NCI-H524 treated with DMSO at 0.1 percent for 48 hours (cell line): ENCODE measurements at regions not wholly inside any gene's neighbourhood (a gene's known extent, or its start where the extent isn't known, plus 50 kb on each side); places are given as distances from the start of the nearest gene placed in this dataset.
A peak's percentile ranks its signal among the peaks of the same experiment; 100 is the strongest.

Source experiments
- DNase-seq: peaks from one replicate; lab custom pipeline; 2025; lab: John Stamatoyannopoulos, UW

DNA sequence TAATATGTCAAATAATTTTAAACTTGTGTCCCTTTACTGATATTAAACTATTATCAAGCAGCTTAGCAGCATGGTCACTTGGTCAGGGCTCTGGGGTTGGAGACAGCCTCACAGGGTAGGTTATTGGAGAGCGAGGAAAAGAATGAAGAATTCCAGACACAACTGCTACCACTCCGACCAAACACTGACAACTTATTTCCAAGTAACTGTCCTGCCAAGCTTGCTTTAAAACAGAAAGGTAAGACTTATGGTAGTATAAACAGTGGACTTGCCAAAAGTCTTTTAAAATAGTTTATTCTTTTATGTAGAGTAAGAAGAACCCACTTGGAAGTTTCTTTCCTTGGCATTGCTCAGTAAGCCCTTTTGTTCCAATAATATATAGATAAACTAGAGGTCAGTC lies 364.1 kb downstream of the DEPDC1B start:
- no peak for DNase-seq

DNA sequence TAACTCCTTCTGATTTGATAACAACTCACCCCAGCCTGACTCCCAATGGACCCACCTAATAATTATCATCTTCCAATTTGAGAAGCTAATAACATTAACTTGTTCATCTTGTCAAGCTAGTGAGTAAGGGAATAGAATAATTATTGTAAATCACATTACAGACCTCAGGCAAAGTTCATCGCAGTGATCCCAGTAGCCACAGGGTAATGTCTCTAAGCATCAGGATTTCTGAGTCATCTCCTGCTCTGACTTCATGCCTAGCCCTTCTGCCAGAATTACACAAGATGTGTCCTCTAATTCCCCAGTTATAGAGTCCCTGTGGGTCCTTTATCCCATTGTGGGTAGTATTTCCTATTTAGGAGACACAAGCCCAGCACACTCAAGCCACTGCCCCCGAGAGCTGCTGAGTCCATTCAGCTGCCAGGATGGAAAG lies 365.7 kb downstream of the DEPDC1B start:
- DNase-seq: no peak

DNA sequence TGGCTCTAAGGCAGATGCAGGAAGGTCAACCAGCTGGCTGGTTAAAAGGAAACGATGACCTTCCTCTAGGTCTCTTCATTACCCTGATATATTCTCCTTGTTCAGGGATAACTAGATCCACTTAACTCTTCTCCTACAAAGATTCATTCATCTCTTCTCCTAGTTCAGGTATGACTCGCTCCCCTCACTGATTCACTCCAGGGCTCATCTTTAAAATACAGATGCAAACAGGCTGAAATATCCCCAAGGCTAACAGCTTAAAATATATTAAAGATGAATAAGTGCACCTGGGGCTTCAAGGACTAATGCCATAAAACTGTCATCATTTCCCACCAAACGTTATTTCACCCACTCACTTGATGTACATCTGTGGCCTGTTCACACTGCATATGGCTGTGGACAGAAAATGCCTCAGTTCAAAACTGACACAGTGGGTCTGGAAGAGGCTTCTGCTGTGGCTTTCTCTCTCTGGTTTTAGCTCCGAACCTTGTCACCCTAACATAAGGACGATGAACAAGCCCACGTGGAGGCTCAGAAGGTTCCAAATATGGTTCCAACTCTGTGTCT lies 366.9 kb downstream of the DEPDC1B start:
- no peak for DNase-seq

DNA sequence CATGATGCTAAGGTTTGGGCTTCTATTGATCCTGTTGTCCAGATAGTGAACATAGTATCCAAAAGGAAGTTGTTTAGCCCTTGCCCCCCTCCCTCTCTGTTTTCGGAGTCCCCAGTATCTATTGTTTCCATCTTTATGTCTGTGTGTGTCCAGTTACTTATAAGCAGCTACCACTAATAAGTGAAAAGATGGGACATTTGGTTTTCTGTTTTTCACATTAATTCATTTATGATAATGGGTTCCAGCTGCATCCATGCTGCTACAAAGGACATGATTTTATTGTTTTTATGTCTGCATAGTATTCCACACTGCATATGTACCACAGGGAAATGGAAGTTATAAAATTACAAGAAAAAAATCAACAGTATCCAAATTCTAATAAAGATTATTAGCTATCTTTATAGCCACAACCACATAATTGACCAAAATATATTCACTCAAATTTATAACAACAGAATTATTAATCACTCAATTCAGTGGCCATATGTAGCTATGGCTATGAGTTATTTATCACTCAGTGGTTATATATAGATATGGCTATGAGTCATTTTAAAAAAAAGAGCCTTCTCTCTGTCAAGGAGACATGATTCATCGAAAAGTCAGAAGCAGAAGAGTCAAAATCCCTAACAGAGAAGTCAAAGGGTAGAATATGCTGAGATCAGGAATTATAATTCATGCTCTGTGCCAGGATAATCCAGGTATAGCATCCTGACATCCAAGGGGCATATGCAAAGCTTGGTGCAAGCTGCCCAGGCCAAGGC lies 367.5 kb downstream of the DEPDC1B start:
- no peak for DNase-seq

DNA sequence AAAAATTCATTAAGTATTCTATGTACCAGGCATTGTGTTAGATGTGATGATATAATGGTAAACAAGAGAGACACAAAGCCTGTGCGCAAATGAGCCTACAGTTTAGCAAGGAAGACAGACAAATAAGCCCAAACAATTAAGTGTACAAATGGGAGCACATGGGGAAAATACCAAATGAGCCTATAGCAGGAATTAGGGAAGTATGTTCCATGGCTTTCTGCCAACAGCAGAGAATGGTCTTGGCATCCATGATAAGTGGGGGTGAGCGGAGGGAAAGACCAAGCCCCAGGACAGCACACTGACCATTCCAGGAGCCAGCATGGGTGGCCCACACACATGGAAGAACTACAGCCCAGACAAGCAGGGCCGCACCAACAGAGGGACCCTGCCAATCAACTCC lies 369.7 kb downstream of the DEPDC1B start:
- no peak for DNase-seq

DNA sequence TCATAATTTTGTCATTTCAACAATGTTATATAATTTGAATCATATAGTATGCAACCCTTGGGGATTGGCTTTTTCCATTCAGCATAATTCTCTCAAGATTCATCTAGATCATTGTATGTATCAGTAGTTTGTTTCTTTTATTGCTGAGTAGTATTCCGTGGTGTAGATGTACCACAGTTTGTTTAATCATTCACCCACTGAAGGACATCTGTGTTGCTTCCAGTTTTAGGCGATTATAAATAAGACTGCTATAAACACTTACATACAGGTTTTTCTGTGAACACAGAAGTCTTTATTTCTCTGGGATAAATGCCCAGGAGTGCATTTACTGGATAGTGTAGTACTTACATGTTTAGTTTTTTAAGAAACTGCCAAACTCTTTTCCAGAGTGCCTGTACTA lies 374.1 kb downstream of the DEPDC1B start:
- DNase-seq: no peak

DNA sequence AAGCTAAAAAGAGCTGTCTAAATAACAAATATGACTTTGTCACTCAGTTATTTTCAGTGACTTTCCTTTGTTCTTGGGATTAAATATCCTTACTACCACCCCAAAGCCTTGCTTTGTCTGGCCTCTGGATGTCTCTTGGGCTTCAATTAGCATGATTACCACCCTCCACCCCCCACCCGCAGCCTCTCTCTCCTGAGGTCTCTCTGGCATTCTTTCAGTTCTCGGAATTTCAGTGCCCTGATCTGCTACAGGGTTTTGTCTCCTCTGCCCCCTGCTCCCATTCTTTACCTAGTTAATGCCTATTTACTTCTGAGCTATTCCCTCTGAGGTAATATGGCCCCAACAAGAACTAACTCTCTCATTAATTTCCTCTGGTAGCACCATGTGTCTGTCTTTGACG lies 376.4 kb downstream of the DEPDC1B start:
- DNase-seq: no peak

DNA sequence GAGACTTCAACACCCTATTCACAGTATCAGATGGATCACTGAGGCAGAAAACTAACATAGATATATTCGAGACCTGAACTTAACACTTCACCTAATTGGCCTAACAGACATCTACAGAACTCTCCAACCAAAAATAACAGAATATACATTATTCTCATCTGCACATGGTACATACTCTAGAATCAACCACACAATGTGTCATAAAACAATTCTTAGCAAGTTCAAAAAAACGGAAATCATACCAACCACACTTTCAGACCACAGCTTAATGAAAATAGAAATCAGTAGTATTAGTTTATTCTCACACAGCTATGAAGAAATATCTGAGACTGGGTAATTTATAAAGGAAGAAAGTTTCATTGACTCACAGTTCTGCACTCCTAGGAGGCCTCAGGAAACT lies 387.9 kb downstream of the DEPDC1B start:
- DNase-seq: no peak

DNA sequence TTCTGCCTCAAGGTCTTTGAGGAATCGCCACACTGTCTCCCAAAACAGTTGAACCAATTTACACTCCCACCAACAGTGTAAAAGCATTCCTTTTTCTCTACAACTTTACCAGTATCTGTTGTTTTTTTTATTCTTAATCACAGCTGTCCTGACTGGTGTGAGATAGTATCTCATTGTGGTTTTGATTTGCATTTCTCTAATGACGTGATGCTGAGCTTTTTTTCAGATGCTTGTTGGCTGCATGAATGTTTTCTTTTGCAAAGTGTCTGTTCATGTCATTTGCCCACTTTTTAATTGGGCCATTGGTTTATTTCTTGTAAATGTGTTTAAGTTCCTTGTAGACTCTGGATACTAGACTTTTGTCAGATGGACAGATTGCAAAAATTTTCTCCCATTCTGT lies 400.0 kb downstream of the DEPDC1B start:
- no peak for DNase-seq

DNA sequence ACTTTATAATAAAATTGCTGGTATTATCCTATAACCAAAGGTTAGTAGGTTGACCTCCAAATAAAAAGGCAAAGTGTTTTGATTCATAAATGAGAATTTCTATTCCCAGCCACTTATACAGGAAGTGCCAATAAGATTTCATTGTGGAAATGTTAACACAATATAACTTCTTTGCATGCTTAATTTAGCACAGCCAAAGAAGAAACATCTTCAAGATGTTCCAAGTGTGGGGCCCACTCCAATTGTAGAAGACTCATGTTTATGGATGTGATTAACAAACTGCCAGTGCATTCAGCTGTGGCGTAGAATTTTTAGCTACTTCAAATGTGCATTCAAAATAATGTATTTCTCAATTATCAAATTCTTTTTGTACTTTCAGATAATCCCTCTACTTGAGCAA lies 402.3 kb downstream of the DEPDC1B start:
- no peak for DNase-seq

DNA sequence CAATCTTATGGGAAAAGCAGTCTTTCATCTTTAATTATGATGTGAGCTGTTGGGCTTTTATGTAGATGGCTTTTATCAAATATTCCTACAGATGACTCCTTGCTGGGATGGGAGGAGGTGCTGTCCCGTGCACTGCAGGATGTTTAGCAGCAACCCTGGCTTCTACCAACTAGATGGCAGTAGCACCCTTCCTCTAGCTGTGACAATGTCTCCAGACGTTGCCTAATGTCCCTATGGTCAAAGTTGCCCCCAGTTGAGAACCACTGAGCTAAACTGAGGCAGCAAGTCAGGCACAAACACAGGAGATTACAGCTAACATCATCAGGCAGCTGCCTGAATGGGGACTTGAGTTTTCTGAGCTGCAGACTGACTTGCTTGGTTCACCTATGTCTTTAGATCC lies 401.9 kb upstream of the PDE4D start:
- no peak for DNase-seq

DNA sequence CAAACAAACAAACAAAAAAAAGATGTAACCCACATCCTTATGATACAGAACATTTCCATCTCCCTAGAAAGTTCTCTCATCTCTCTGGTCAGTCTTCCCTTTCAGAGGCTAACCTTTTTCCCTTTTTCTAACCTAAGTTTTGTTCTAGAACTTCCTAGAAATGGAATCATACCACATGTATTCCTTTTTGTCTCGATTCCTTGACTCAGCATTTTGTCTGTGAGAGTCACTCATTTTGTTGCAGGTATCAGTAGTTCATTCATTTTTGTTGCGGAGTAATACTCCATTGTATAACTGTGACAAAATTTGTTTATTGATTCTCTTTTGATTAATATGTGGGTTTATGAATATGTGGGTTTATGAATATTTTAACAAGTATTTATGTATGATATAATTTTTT lies 400.0 kb upstream of the PDE4D start:
- no peak for DNase-seq

DNA sequence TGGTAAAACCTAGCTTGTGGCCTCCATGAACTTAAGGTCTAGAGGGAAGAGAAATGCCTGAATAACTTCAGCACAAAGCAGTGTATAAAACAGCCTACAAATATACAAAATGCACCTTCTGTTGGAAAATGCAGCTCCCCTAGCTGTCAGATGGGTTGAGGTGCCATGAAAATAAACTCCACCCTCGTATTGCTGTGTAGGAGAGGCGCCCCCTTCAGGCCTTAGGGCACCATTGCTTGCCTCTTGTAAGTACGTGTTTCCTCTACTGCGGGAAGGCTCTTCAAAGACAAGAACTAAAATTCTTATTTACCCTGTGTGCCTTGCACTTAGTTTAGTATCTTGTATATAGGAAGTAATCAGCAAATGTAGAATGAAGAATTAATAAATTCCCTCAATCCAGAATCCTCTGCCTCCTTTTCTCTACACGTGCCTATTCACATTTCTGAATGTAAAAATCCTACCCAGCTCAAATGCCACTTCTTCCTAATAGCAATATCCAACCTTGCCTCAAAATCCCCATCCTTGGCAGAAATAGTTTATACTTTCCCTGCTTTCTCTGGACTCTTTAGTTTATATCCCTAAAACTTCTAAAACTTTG lies 393.7 kb upstream of the PDE4D start:
- peak; percentile 48 for DNase-seq

DNA sequence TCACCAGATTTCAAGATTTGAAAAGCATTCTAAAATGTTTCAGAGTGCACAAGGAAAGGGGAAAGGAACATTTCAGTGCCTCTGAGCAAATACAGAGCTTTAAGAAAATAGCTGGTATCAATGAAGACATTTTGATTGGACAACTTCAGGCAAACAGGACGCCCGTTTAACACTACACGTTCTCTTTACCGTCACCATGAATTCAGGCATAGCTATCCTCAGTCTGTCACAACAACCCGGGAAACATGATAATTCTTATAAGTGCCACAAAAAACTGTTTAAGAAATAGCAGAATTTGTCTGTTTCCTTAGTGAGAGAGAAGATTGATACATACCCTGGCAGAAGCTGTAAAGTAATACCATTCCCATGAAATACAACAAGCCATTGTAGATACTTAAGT lies 392.4 kb upstream of the PDE4D start:
- no peak for DNase-seq

DNA sequence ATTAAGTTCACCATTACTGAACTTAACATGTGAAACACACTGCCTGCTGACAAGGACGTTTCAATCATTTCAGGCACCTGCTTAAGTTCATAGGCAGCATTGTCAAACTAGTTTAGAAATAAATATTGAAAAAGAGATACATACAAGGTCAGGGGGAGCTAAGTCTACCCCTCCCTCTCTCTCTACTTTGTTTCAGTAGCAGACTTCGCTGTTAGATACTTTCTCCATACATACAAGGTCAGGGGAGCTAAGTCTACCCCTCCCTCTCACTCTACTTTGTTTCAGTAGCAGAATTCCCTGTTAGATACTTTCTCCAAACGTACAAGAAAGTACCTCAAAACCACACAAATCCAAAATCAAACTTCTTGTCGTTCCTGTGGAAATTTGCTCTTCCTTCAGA lies 387.4 kb upstream of the PDE4D start:
- DNase-seq: no peak

DNA sequence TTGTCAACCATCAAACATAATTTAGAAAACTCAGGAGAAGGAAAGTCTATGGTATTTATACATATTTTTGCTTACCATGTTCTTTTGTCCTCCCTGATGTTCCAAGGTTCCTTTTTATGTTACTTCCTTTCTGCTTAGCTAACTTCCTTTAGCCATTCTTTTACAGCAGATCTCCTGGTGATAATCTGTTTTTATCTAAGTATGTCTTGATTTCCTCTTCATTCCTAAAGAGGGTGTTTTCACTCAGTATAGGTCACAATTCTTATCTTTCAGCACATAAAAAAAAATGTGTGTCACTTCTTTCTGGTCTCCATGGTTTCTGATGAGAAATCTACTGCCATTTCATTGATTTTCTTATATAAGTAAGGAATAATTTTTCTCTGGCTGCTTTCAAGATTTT lies 384.4 kb upstream of the PDE4D start:
- DNase-seq: no peak

DNA sequence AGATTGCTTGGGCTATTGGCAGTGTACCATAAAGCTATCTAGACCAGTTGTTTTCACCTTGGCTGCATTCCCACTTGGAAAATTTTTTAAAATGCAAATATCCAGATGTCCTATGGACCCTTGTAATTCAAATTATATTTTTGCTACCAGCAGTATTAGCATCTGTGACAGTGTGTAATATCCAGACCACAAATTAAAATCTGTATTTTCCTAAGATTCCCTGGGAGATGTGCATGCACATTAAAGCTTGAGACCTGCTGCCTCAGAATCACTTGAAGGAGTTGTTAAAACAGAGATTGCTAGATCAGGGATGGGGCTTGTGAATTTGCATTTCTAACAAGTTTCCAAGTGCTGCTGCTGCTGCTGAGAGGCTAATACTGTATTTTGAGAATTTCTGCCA lies 381.2 kb upstream of the PDE4D start:
- DNase-seq: no peak

DNA sequence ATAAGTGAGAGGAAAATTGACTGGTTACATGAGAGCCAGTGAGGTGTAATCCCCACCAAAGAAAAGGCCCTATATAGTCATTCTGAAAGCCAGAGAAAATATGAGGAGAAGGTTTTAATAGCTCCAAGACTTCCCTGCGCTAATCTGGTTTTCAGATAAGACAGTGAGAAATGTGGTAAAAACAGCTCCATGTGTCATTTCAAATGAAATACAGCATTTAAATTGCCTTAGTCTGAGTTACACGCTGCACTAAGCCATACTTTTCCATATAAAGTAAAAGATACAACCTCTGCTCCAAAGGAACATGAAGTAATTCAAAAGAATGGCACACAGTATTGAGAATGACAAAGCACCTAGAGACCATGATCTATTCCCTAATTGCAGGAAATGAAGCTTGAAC lies 378.0 kb upstream of the PDE4D start:
- DNase-seq: no peak

DNA sequence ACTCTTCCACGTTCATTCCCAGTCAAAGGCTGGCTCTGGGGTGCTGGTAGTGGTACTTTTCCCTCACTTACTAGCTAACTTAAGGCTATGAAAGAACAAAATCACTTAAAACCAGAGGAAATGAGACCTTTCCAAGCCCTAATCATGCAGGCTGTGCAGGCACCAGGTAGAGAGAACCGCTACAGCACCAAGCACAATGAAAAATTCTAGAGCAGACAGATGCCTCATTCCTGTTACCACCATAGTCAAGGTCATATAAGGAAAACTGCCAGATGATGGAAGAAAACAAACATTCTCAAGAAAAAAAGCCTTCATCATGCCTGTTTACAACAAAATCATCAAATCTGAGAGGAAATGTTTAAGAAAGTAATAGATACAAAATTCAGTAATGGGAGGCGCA lies 374.4 kb upstream of the PDE4D start:
- DNase-seq: no peak

DNA sequence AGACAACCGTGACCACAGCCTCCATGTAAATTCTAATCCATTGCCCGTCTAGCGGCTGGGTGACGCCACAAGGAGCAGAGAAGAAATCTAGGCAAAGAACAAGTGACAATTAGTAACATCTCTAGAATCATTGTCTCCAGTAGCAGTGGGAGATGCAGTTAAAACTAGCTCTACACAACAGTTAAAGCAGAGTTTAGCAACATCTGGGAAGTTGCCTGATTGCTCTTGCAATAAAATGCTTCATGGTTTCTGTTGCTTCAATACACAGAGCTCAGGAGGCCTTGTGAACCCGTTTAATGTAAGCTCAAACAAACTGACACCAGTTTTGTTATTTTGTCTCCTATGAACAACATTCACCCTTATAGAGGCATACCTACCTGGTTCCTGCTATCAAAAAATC lies 369.8 kb upstream of the PDE4D start:
- no peak for DNase-seq

DNA sequence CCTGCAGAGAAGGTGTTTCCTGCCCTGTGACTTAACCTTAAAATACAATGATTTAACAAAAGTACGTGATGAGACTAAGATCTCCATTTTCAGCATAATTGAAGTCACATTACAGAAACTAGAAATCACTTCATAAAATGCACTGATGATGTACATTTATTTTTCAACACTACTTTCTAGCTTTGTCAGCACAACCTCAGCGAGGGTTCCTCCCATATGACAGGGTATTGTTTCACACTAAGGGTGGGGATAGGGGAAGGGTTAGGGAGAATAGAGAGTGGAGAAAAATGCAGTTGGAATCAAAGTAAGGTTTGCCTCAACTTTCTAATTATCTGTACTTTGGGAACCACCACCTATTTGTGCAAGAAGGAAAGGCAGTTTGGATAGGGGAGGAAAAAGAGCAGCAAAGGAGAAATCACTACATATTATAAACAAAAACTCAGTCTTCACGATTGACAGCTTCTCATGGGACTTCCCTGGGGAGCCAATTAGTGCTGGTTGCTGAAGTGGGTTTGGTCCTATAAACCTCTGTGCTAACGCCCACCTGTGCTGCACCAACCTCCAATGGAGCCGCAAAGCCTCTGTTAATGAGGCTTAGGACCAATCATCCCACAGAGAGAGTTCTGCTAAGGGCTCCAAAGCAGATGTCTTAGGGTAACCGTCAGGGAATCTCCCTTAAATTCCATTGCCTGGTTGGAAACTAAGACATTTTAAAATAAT lies 369.2 kb upstream of the PDE4D start:
- DNase-seq: peak; percentile 77

DNA sequence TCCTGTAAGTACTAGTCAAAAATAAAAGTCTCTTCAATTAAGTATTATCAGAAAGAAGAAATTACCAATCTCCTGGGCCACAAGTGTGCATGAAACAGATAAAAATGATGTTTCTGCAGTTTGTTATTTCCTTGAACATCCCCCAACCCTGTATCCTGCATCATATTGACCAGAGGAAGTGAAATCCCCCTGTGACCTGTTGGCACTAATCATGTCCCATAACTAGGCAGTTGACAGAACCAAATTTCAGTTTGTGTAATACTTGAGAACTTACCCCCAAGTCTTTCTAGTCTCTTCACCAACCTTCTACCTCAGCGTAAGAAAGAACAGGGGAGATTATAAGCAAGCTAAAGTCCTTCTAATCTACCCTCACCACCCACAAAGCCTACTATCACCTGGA lies 368.2 kb upstream of the PDE4D start:
- DNase-seq: no peak

DNA sequence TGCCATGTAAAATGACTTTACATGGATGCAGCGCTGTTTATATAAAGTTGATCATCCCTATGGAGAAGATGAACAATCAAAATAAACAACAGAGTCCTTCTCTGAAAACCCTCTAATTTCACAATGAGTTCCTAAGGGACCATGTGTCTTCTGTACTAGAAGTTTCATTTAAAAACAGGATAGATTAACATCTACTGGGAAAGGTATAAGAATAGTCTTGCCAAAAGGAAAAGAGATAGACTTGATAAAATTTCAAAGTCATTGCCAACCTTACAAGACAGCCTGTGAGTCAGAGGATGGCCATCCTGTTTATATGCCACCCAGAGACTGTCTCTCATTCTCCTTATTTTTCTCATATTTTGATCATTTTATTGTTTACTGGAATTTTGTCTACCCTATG lies 367.1 kb upstream of the PDE4D start:
- no peak for DNase-seq
